HG03457 (cell line): ENCODE measurements at regions not wholly inside any gene's neighbourhood (a gene's known extent, or its start where the extent isn't known, plus 50 kb on each side); places are given as distances from the start of the nearest gene placed in this dataset.
A peak's percentile ranks its signal among the peaks of the same experiment; 100 is the strongest.

Experiments
- ATAC-seq: cut with Tn5 transposase; IDR thresholded peaks from one replicate; pipeline ENCODE4 v1.9.1; 2021; ENCODE audit warnings: moderate number of reproducible peaks; ENCODE audit not compliant: unreplicated experiment

- no peak for ATAC-seq
Observed at GRCh38 chr3:99542767-99543518, 95.5 kb upstream of the COL8A1 start.

- ATAC-seq = no peak
Observed at GRCh38 chr3:99541181-99541580, 97.2 kb upstream of the COL8A1 start.

GRCh38 chr3:99537416-99537815 is 101.0 kb upstream of the COL8A1 start:
- ATAC-seq = no peak

- ATAC-seq = no peak
Observed at GRCh38 chr3:99536555-99537314, 101.7 kb upstream of the COL8A1 start.

GRCh38 chr3:99534951-99535704 is 103.3 kb upstream of the COL8A1 start:
- no peak for ATAC-seq

GRCh38 chr3:99532246-99532645 is 106.1 kb upstream of the COL8A1 start:
- ATAC-seq = no peak

- no peak for ATAC-seq
Observed at GRCh38 chr3:99529265-99529664, 109.1 kb upstream of the COL8A1 start.

- ATAC-seq = no peak
Observed at GRCh38 chr3:99526921-99527320, 111.5 kb upstream of the COL8A1 start.

- no peak for ATAC-seq
Observed at GRCh38 chr3:99524559-99524958, 113.8 kb upstream of the COL8A1 start.

- ATAC-seq = no peak
Observed at GRCh38 chr3:99523431-99524127, 114.8 kb upstream of the COL8A1 start.

- no peak for ATAC-seq
Observed at GRCh38 chr3:99522147-99522546, 116.2 kb upstream of the COL8A1 start.

GRCh38 chr3:99521551-99521950 is 116.8 kb upstream of the COL8A1 start:
- ATAC-seq = no peak

- ATAC-seq = no peak
Observed at GRCh38 chr3:99520513-99520912, 117.9 kb upstream of the COL8A1 start.

- ATAC-seq = no peak
Observed at GRCh38 chr3:99516936-99517335, 121.5 kb upstream of the COL8A1 start.

GRCh38 chr3:99515891-99516290 is 122.5 kb upstream of the COL8A1 start:
- no peak for ATAC-seq

GRCh38 chr3:99509224-99509623 is 129.2 kb upstream of the COL8A1 start:
- no peak for ATAC-seq

GRCh38 chr3:99508191-99508590 is 130.2 kb upstream of the COL8A1 start:
- no peak for ATAC-seq

GRCh38 chr3:99505646-99506269 is 132.6 kb upstream of the COL8A1 start:
- ATAC-seq = peak; percentile 99

GRCh38 chr3:99505200-99505599 is 133.2 kb upstream of the COL8A1 start:
- no peak for ATAC-seq

- ATAC-seq = no peak
Observed at GRCh38 chr3:99504258-99504657, 134.1 kb upstream of the COL8A1 start.

GRCh38 chr3:99503350-99503749 is 135.0 kb upstream of the COL8A1 start:
- ATAC-seq = no peak
